AG10803 (cell line): ENCODE measurements at regions not wholly inside any gene's neighbourhood (a gene's known extent, or its start where the extent isn't known, plus 50 kb on each side); places are given as distances from the start of the nearest gene placed in this dataset.

ENCODE experiments used
- DNase-seq: peaks from one replicate; pipeline ENCODE4 v3.0.0; 2010; ENCODE audit warnings: low read depth
- H3K4me3 ChIP-seq: 2 replicates; pipeline ENCODE4 v1.5.1; 2011; ENCODE audit warnings: mild to moderate bottlenecking, low read length, control low read depth
- CTCF ChIP-seq: conservative IDR thresholded peaks from 2 replicates; pipeline ENCODE4 v1.5.1; 2011; ENCODE audit warnings: mild to moderate bottlenecking, low read length, control low read depth, inconsistent platforms

GRCh38 chr13:59229861-59230260 lies 933.9 kb downstream of the DIAPH3 start:
- H3K4me3 ChIP-seq, result no peak overlapping the region
- no peak for DNase-seq
- no peak for TF ChIP-seq CTCF

DNA sequence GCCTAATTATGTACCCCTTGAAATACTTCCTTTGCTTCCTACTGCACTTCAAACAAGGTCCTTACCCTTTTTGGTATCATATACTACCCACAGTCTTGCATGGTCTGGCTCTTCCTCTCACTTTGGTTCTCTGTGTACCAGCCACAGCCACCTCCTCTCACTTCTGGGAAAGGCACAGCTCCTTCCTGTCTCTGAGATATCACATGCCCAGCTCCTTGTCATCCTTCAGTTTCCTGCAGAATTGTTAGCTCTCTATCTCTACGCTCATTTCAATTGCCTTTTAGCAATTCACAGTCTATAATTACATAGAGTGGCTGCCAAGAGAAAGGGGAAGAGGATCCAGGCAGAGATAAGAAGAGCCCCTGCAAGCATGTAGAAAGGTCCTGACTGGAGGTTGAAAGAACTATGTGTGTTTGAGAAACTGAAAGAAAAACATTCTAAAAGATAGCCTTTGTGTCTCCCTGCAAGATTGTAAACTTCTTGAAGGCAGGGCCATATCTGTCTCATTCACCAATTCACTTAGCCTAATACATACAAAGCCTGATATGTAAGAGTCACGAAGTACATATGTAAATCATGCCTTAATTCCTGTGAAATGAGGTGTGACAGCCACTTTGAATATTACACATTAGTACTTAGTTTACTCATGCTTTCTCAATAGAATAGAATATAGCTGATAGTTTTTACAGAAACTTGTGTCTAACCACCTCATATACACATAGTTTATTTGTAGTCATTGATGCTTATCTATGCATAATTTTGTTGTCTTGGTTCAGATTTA lies 933.1 kb downstream of the DIAPH3 start:
- H3K4me3 ChIP-seq, result no peak overlapping the region
- no peak for TF ChIP-seq CTCF
- no peak for DNase-seq

DNA sequence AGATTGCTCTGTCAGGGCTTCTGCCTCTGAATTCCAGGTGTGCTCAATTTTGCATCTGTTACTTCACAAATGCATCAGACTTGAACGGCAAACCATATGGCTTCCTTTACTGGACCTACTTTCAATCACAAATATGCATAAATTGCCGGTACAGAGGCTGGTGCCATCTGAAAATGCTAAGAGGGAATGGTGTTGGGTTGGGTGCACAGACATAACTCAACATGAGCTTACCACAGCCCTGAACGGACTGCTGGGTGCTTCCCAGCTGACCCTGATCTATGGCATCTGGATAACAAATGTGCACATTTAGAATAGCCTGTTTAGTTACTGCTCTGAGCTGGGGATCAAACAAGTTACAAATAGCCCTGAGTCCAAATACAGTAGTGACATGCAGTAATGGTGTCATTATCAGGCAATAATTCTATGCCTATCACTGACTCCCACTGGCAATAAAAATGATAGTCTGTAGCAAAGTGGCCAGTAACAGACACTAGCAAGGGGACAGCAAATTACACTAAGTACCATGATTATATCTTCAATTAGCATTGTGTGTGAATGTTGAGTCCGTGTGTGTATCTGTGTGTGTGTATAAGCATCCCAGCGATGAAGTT lies 927.3 kb downstream of the DIAPH3 start:
- no peak for TF ChIP-seq CTCF
- H3K4me3 ChIP-seq, result no peak overlapping the region
- no peak for DNase-seq

DNA sequence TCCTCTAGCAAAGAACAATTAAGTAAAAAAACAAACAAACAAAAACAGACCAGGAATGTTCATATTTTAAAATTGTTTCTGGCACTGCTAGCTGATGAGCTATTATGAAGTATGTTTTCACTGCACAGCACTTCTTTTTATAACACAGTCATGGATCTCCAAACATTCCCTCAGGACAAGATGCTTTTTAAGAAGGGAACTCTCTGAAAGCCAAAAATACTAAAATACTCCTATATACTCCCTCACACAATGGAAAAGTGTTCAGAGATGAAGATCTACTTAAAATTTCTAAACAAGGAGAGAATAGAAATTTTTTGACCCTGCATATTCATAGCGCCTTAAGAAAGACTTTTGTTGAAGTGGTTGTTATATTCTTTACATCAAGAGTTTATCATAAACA lies 926.8 kb downstream of the DIAPH3 start:
- no peak for DNase-seq
- TF ChIP-seq CTCF, result no peak

DNA sequence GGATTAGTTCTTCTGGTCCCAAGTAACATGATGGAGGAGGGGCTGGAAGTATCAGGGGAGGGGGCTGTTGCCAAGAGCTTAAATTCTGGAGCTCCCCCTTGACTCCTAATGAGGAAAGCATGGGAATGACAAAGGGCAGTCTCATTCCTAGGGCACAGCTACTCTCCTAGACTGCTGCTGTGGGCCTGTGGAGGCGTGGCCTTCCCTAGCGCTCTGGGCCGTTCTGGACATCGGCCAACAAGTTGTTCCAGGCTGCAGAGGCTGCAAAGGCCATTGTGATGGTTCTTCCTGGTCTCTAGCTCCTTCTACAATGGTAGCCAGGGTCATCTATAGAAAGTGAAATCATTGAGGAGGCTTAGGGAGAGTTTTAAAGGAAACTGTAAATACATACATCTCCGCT lies 916.6 kb downstream of the DIAPH3 start:
- H3K4me3 ChIP-seq, result no peak overlapping the region
- no peak for TF ChIP-seq CTCF
- no peak for DNase-seq

More for the DNA sequence above, 926.8 kb downstream of the DIAPH3 start:
- no peak overlapping the region for H3K4me3 ChIP-seq

DNA sequence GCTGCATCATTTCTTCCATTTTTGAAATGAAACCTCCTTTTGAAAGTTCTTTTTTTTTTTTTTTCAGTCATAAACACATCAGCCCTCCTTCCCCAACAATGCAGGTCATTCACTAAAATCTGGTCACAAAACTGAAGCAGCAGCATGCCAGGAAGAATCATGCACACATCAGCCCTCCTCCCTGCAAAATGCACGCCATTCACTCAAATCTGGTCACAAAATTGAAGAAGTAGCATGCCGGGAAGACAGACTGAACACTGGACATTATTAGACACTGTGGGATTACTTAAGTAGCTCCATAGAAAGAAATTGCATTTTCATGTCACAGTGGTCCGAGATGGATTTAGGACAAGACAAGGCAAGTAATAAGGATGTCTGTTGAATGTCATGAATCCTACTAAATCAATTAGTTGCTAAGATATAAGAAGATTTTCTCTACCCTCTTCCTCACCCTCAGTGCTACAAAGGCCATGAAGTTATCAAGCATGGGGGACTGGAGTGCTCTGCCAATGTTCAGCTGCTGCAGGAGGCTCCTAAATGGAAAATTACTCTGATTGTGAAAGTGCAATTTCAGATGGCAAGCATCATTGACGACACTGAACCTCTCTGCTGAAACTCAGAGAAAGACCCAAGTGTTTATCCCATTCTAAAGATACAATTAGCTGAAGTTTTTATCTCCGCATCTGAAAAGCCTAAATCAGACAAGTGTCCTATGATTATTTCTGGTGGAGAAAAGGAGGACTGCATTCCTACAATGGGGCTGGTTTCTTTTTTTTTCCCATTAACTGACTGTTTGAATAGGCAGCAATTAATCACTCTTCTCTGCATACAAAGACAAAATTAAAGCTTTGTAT lies 913.2 kb downstream of the DIAPH3 start:
- DNase-seq, result no peak
- H3K4me3 ChIP-seq, result no peak overlapping the region
- TF ChIP-seq CTCF, result no peak
